ENCODE measurements at regions not wholly inside any gene's neighbourhood (a gene's known extent, or its start where the extent isn't known, plus 50 kb on each side); places are given as distances from the start of the nearest gene placed in this dataset.

GRCh38 chr1:157410457-157410856 lies 141.9 kb downstream of the FCRL5 start:
- H3K4me1 ChIP-seq, result no peaks in the 10 kb centered on the region
- DNase-seq (ENCODE audit: low spot score in 2 of 2), result no peak
- H3K4me3 ChIP-seq, result no peak overlapping the region
- no peaks in the 10 kb centered on the region for H3K9me3 ChIP-seq
- TF ChIP-seq EP300 (IDR thresholded peaks at IDR 0.05), result no peak
- no peak for TF ChIP-seq POLR2A (IDR thresholded peaks at IDR 0.05)
- TF ChIP-seq, protein P1, sequence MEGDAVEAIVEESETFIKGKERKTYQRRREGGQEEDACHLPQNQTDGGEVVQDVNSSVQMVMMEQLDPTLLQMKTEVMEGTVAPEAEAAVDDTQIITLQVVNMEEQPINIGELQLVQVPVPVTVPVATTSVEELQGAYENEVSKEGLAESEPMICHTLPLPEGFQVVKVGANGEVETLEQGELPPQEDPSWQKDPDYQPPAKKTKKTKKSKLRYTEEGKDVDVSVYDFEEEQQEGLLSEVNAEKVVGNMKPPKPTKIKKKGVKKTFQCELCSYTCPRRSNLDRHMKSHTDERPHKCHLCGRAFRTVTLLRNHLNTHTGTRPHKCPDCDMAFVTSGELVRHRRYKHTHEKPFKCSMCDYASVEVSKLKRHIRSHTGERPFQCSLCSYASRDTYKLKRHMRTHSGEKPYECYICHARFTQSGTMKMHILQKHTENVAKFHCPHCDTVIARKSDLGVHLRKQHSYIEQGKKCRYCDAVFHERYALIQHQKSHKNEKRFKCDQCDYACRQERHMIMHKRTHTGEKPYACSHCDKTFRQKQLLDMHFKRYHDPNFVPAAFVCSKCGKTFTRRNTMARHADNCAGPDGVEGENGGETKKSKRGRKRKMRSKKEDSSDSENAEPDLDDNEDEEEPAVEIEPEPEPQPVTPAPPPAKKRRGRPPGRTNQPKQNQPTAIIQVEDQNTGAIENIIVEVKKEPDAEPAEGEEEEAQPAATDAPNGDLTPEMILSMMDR (IDR thresholded peaks at IDR 0.05), result no peak
- no peaks in the 10 kb centered on the region for H3K27me3 ChIP-seq
- 47% methylated on average over 2 of the region's 5 CpGs for WGBS
- no peak overlapping the region for H3K27ac ChIP-seq
- H3K36me3 ChIP-seq, result no peaks in the 10 kb centered on the region

DNA sequence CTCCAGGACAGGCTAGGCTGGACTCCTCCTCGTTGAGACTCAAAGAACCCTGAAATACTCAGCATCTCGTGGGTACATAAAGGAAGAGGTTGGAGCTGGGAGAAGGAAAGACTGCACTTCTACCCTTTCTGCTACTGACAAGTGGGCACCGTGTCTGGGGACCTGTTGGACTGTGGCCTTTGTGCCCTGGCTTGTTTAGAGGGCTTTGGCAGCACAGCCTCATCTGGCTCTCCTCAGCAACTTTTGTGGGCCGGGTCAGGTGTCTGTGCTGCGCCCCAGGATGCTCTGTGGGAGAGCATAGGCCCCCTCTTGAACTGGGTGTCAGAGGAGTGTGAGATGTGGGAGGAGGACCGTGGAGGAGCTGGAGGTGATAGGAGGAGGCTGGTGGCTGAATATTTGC lies 142.4 kb downstream of the FCRL5 start:
- H3K27me3 ChIP-seq, result no peaks in the 10 kb centered on the region
- 92% methylated on average over 6 of the region's 6 CpGs for WGBS
- no peak overlapping the region for H3K4me3 ChIP-seq
- no peaks in the 10 kb centered on the region for H3K36me3 ChIP-seq
- no peaks in the 10 kb centered on the region for H3K4me1 ChIP-seq
- H3K27ac ChIP-seq, result no peak overlapping the region
- H3K9me3 ChIP-seq, result no peaks in the 10 kb centered on the region
- DNase-seq (ENCODE audit: low spot score in 2 of 2), result no peak
- TF ChIP-seq POLR2AphosphoS5 (IDR thresholded peaks at IDR 0.05) (no peak), EP300 (IDR thresholded peaks at IDR 0.05) (no peak), POLR2A (IDR thresholded peaks at IDR 0.05) (no peak)
- TF ChIP-seq, protein P1 (IDR thresholded peaks at IDR 0.05), result no peak

DNA sequence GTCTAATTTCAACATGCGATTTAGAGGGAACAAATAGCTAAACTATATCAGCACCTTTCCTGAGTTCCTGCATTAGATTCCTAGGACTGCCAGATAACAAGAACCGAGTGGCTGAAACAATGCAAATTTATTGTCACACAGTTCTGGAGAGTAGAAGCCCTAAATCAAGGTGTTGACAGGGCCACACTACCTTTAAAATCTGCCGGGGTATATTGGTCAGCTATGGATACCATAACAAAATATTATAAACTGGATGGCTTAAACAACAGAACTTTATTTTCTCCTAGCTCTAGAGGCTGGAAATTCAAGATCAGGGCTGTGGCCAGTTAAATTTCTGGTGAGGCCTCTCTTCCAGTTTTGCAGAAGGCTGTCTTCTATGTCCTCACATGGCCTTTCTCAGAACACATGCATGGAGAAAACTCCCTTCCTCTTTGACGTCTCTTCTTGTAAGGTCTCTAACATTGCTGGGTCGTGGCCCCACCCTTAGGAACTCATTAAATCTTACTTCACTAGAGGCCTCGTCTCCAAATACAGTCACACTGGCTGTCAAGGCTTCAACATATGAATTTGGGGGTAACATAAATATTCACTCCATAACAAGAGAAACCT lies 144.3 kb downstream of the FCRL5 start:
- Histone ChIP-seq H3K9me3 (no peaks in the 10 kb centered on the region), H3K27me3 (no peaks in the 10 kb centered on the region), H3K27ac (no peak overlapping the region), H3K36me3 (no peaks in the 10 kb centered on the region), H3K4me1 (no peaks in the 10 kb centered on the region), H3K4me3 (no peak overlapping the region)
- no peak for DNase-seq (ENCODE audit: low spot score in 2 of 2)
- 57% methylated on average over 6 of the region's 6 CpGs for WGBS
- no peak for TF ChIP-seq POLR2A (IDR thresholded peaks at IDR 0.05)
- TF ChIP-seq POLR2AphosphoS5 (IDR thresholded peaks at IDR 0.05), result no peak
- TF ChIP-seq EP300 (IDR thresholded peaks at IDR 0.05), result no peak
- TF ChIP-seq, protein P1 (IDR thresholded peaks at IDR 0.05), result no peak

DNA sequence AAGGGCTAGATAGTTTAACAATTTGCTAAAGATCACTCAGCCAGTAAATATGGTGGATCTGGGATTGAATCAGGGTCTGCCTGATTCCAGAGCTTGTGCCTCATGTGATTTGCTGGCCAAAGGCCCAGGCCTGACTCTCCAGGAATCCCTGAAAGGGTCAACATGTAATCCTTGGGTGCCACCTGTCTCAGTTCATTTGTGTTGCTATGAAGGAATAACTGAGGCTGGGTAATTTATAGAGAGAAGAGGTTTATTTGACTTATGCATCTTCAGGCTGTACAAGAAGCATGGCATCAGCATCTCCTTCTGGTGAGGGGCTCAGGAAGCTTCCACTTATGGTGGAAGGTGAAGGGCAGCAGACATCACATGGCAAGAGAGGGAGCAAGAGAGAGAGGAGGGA lies 144.9 kb downstream of the FCRL5 start:
- no peaks in the 10 kb centered on the region for H3K36me3 ChIP-seq
- H3K9me3 ChIP-seq, result no peaks in the 10 kb centered on the region
- no peaks in the 10 kb centered on the region for H3K4me1 ChIP-seq
- no peak overlapping the region for H3K27ac ChIP-seq
- no peak for DNase-seq (ENCODE audit: low spot score in 2 of 2)
- TF ChIP-seq, protein P1 (IDR thresholded peaks at IDR 0.05), result no peak
- TF ChIP-seq POLR2A (IDR thresholded peaks at IDR 0.05), result no peak
- no peak for TF ChIP-seq EP300 (IDR thresholded peaks at IDR 0.05)
- no peak for TF ChIP-seq POLR2AphosphoS5 (IDR thresholded peaks at IDR 0.05)
- no peak overlapping the region for H3K4me3 ChIP-seq
- no peaks in the 10 kb centered on the region for H3K27me3 ChIP-seq

GRCh38 chr1:157405662-157406061 lies 146.7 kb downstream of the FCRL5 start:
- no peaks in the 10 kb centered on the region for H3K9me3 ChIP-seq
- no peak overlapping the region for H3K27ac ChIP-seq
- H3K36me3 ChIP-seq, result no peaks in the 10 kb centered on the region
- no peaks in the 10 kb centered on the region for H3K27me3 ChIP-seq
- WGBS, result 91% methylated on average over 4 of the region's 4 CpGs
- no peak overlapping the region for H3K4me3 ChIP-seq
- no peak for TF ChIP-seq EP300 (IDR thresholded peaks at IDR 0.05)
- no peak for TF ChIP-seq POLR2A (IDR thresholded peaks at IDR 0.05)
- TF ChIP-seq, protein P1 (IDR thresholded peaks at IDR 0.05), result no peak
- TF ChIP-seq POLR2AphosphoS5 (IDR thresholded peaks at IDR 0.05), result no peak
- no peaks in the 10 kb centered on the region for H3K4me1 ChIP-seq
- no peak for DNase-seq (ENCODE audit: low spot score in 2 of 2)
